IMR-90 (cell line): ENCODE measurements at regions not wholly inside any gene's neighbourhood (a gene's known extent, or its start where the extent isn't known, plus 50 kb on each side); places are given as distances from the start of the nearest gene placed in this dataset.

Experiments
- ATAC-seq: fragments of 200-7000 bp; cut with Tn5 transposase; 2 replicates; pipeline ENCODE4 v1.9.1; 2020; ENCODE audit warnings: low read depth, mild to moderate bottlenecking, moderate library complexity
- BruUV-seq: library from RNA; stranded (reverse); fragments of 400-500 nt; replicated peaks from 2 replicates; lab custom pipeline; 2021; lab: Mats Ljungman, UMichigan
- CTCF ChIA-PET: fragments of 300-600 bp; formaldehyde crosslinking; extraction: SDS; loops from one replicate; lab custom pipeline; 2021; ENCODE audit warnings: antibody characterized with exemption; lab: Yijun Ruan, JAX
- POLR2A ChIA-PET: fragments of 300-600 bp; sonication (Branson Sonifier 250); formaldehyde crosslinking; loops from one replicate; lab custom pipeline; 2022; ENCODE audit warnings: antibody characterized with exemption; ENCODE audit not compliant: unreplicated experiment; lab: Charles Lee
- DNase-seq: peaks from one replicate; pipeline ENCODE4 v3.0.0; 2013
- H2AFZ ChIP-seq: replicated peaks from 2 replicates; pipeline ENCODE3; 2013; ENCODE audit warnings: low read length, mild to moderate bottlenecking; ENCODE audit not compliant: poor library complexity
- H2AK5ac ChIP-seq: 2 replicates; pipeline ENCODE4 v1.6.1; 2013; ENCODE audit warnings: low read depth, low read length, inconsistent platforms
- H2AK9ac ChIP-seq: replicated peaks from 2 replicates; pipeline ENCODE3; 2013; ENCODE audit warnings: mild to moderate bottlenecking, low read depth, low read length, moderate library complexity; ENCODE audit not compliant: poor library complexity
- H2BK120ac ChIP-seq: 2 replicates; pipeline ENCODE4 v1.6.1; 2013; ENCODE audit warnings: low read depth, low read length, inconsistent platforms
- H2BK15ac ChIP-seq: 3 replicates; pipeline ENCODE4 v1.6.1; 2013; ENCODE audit warnings: low read depth, low read length, inconsistent platforms
- H2BK20ac ChIP-seq: 2 replicates; pipeline ENCODE4 v1.6.1; 2013; ENCODE audit warnings: low read depth, mild to moderate bottlenecking, inconsistent platforms, low read length, moderate library complexity
- H2BK5ac ChIP-seq: 2 replicates; pipeline ENCODE4 v1.6.1; 2013; ENCODE audit warnings: mild to moderate bottlenecking, low read depth, low read length, inconsistent platforms; ENCODE audit not compliant: poor library complexity, severe bottlenecking
- H3K14ac ChIP-seq: replicated peaks from 2 replicates; pipeline ENCODE4 v1.6.1; 2013; ENCODE audit warnings: low read depth, low read length, inconsistent platforms
- H3K18ac ChIP-seq: 2 replicates; pipeline ENCODE4 v1.6.1; 2013; ENCODE audit warnings: low read depth, low read length, control low read depth
- H3K23ac ChIP-seq: 2 replicates; pipeline ENCODE4 v1.6.1; 2013; ENCODE audit warnings: low read depth, low read length, inconsistent platforms
- H3K27ac ChIP-seq: 2 replicates; pipeline ENCODE4 v1.5.1; 2013; ENCODE audit warnings: mild to moderate bottlenecking, control low read depth, low read length; ENCODE audit not compliant: insufficient read depth
- H3K27me3 ChIP-seq: 2 replicates; pipeline ENCODE4 v1.6.1; 2013; ENCODE audit warnings: low read length; ENCODE audit not compliant: control insufficient read depth, insufficient read depth
- H3K36me3 ChIP-seq: 2 replicates; pipeline ENCODE4 v1.6.1; 2013; ENCODE audit warnings: low read length, mixed read lengths; ENCODE audit not compliant: control insufficient read depth, insufficient read depth
- H3K4ac ChIP-seq: 2 replicates; pipeline ENCODE4 v1.6.1; 2013; ENCODE audit warnings: low read depth, low read length, inconsistent platforms
- H3K4me1 ChIP-seq: 2 replicates; pipeline ENCODE4 v1.6.1; 2013; ENCODE audit warnings: low read length, mixed read lengths; ENCODE audit not compliant: control insufficient read depth, insufficient read depth
- H3K4me2 ChIP-seq: 2 replicates; pipeline ENCODE4 v1.6.1; 2013; ENCODE audit warnings: low read depth, mild to moderate bottlenecking, control low read depth, low read length, moderate library complexity
- H3K4me3 ChIP-seq: 2 replicates; pipeline ENCODE4 v1.5.1; 2013; ENCODE audit warnings: low read depth, mild to moderate bottlenecking, control low read depth, low read length, moderate library complexity; ENCODE audit not compliant: insufficient read depth
- H3K56ac ChIP-seq: 2 replicates; pipeline ENCODE4 v1.6.1; 2013; ENCODE audit warnings: low read length, inconsistent platforms; ENCODE audit not compliant: insufficient read depth; ENCODE audit errors: extremely low read depth
- H3K79me1 ChIP-seq, 2 experiments: 2 replicates each; pipeline ENCODE4 v1.6.1; 2013; ENCODE audit warnings: low read length in 2 of 2, inconsistent platforms in 1 of 2, low read depth in 1 of 2
- H3K9ac ChIP-seq: 2 replicates; pipeline ENCODE4 v1.6.1; 2013; ENCODE audit warnings: low read depth, low read length, control low read depth
- H3K9me1 ChIP-seq: 2 replicates; pipeline ENCODE4 v1.6.1; 2013; ENCODE audit warnings: low read length, inconsistent platforms; ENCODE audit not compliant: insufficient read depth
- H3K9me3 ChIP-seq: 2 replicates; pipeline ENCODE4 v1.6.1; 2013; ENCODE audit warnings: low read length; ENCODE audit not compliant: control insufficient read depth, insufficient read depth
- H4K20me1 ChIP-seq: 2 replicates; pipeline ENCODE4 v1.6.1; 2013; ENCODE audit warnings: low read length, inconsistent platforms; ENCODE audit not compliant: insufficient read depth
- H4K5ac ChIP-seq: 2 replicates; pipeline ENCODE4 v1.6.1; 2013; ENCODE audit warnings: mild to moderate bottlenecking, low read depth, low read length, control low read depth
- H4K8ac ChIP-seq, 2 experiments: 2 replicates each; pipeline ENCODE4 v1.6.1; 2013; ENCODE audit warnings: low read depth in 2 of 2, low read length in 2 of 2, control low read depth in 1 of 2, inconsistent platforms in 1 of 2
- H4K91ac ChIP-seq: 2 replicates; pipeline ENCODE4 v1.6.1; 2013; ENCODE audit warnings: low read depth, low read length, inconsistent platforms; ENCODE audit not compliant: insufficient read depth
- CEBPB ChIP-seq: IDR thresholded peaks from 2 replicates; pipeline ENCODE4 v1.6.1; 2012; ENCODE audit warnings: low read depth, low read length, improper control_type of control experiment
- CTCF ChIP-seq: conservative IDR thresholded peaks from 2 replicates; pipeline ENCODE4 v1.5.1; 2012; ENCODE audit warnings: mild to moderate bottlenecking, low read depth, low read length, improper control_type of control experiment
- FOS ChIP-seq: fragments of 150-350 bp; IDR thresholded peaks from 2 replicates; pipeline ENCODE4 v1.6.1; 2016; ENCODE audit warnings: low read depth, low read length
- MAZ ChIP-seq: IDR thresholded peaks from 2 replicates; pipeline ENCODE4 v1.6.1; 2012; ENCODE audit warnings: low read depth, mild to moderate bottlenecking, low read length, improper control_type of control experiment, moderate library complexity, borderline replicate concordance
- MXI1 ChIP-seq: IDR thresholded peaks from 2 replicates; pipeline ENCODE4 v1.6.1; 2012; ENCODE audit warnings: low read depth, mild to moderate bottlenecking, low read length, moderate library complexity, borderline replicate concordance
- POLR2A ChIP-seq: IDR thresholded peaks from 2 replicates; pipeline ENCODE4 v1.6.1; 2012; ENCODE audit warnings: mild to moderate bottlenecking, low read depth, low read length
- RCOR1 ChIP-seq: IDR thresholded peaks from 2 replicates; pipeline ENCODE4 v1.6.1; 2012; ENCODE audit warnings: mild to moderate bottlenecking, low read length, improper control_type of control experiment; ENCODE audit not compliant: insufficient replicate concordance
- USF2 ChIP-seq: fragments of 150-350 bp; IDR thresholded peaks from 2 replicates; pipeline ENCODE4 v1.6.1; 2017; ENCODE audit warnings: mild to moderate bottlenecking, antibody characterized with exemption, low read length, low read depth
- dilution Hi-C: fragments of 300-500 bp; cut with HindIII; formaldehyde crosslinking; loops from one replicate; pipeline ENCODE4 v1.14.3; 2018; ENCODE audit warnings: low sequenced_read_pairs; ENCODE audit not compliant: unreplicated experiment
- in situ Hi-C: fragments of 300-500 bp; cut with MboI; formaldehyde crosslinking; loops from 3 replicates; pipeline ENCODE4 v1.14.3; 2019; ENCODE audit warnings: low sequenced_read_pairs, inconsistent platforms, mixed read lengths
- intact Hi-C: fragments of 100-400 bp; cut with micrococcal nuclease; formaldehyde crosslinking; loops from 2 replicates; pipeline ENCODE4 v1.10.0; 2022

DNA sequence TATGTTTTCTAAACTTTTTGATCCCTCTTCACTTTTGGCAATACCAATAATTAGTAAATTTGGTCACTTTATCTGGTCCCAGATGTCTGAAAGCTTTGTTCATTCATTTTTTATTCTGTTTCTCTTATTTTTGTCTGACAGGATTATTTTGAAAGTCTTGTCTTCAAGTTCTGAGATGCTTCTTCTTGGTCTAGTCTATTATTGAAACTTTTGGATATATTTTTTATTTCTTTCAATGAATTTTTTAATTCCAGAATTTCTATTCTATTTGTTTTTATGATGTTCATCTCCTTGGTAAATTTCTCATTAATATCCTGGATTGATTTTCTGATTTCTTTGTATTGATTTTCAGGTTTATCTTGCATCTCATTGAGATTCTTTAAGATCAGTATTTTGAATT is 54.1 kb upstream of the RAB38 start:
- dilution Hi-C loops = no loop called here
- POLR2A ChIA-PET = no interaction called here
- in situ Hi-C loops = no loop called here
- CTCF ChIA-PET = no interaction called here
- Histone ChIP-seq H3K14ac (no peak overlapping the region), H4K5ac (no peak overlapping the region), H2AK9ac (no peak overlapping the region), H4K20me1 (no peaks in the 10 kb centered on the region), H3K27ac (no peak overlapping the region), H3K4me1 (no peaks in the 10 kb centered on the region), H3K4me3 (no peak overlapping the region), H3K18ac (no peak overlapping the region), H3K79me1 (no peaks in the 10 kb centered on the region), H2BK15ac (no peak overlapping the region), H3K9me1 (no peaks in the 10 kb centered on the region), H3K4ac (no peak overlapping the region), H2AFZ (no peak overlapping the region), H2BK120ac (no peak overlapping the region), H3K36me3 (no peaks in the 10 kb centered on the region), H3K9me3 (no peaks in the 10 kb centered on the region; the same call in 1 of the 2 replicates), H4K91ac (no peak overlapping the region), H2BK5ac (no peak overlapping the region), H3K56ac (no peak overlapping the region), H3K23ac (no peak overlapping the region), H2BK20ac (no peak overlapping the region), H2AK5ac (no peak overlapping the region), H3K9ac (no peak overlapping the region), H3K27me3 (no peaks in the 10 kb centered on the region), H4K8ac (no peak overlapping the region), H3K4me2 (no peak overlapping the region)
- no peak for TF ChIP-seq POLR2A
- TF ChIP-seq CTCF = no peak
- TF ChIP-seq CEBPB = no peak
- no peak for TF ChIP-seq FOS
- TF ChIP-seq RCOR1 = no peak
- no peak for TF ChIP-seq USF2
- no peak for TF ChIP-seq MAZ
- no peak for TF ChIP-seq MXI1
- intact Hi-C loops = no loop called here
- BruUV-seq = no TSS peak
- ATAC-seq = no peak
- no peak for DNase-seq
